Skeletal muscle satellite cell (primary cell): ENCODE measurements at regions not wholly inside any gene's neighbourhood (a gene's known extent, or its start where the extent isn't known, plus 50 kb on each side); places are given as distances from the start of the nearest gene placed in this dataset. TPM values are rescaled to one million over a fixed set of nuclear protein-coding genes. Genes with fewer than 3 reads are reported as not detected.

Experiments used
- small RNA-seq: library from RNA; depleted of rRNA; stranded (forward); fragments of <200 nt; gene quantifications from one replicate; pipeline ENCODE3, GENCODE V24; 2012

Small RNAs in the stretch of these regions (small RNA-seq; reads per million reads assigned to genes)
- gene RF00572, result not detected
